ENCODE measurements at regions not wholly inside any gene's neighbourhood (a gene's known extent, or its start where the extent isn't known, plus 50 kb on each side); places are given as distances from the start of the nearest gene placed in this dataset.
"Not testable (repeated sequence)": the region's sequence is repeated elsewhere in the genome, so short reads cannot be mapped to it uniquely, and the experiment has no call there.

DNA sequence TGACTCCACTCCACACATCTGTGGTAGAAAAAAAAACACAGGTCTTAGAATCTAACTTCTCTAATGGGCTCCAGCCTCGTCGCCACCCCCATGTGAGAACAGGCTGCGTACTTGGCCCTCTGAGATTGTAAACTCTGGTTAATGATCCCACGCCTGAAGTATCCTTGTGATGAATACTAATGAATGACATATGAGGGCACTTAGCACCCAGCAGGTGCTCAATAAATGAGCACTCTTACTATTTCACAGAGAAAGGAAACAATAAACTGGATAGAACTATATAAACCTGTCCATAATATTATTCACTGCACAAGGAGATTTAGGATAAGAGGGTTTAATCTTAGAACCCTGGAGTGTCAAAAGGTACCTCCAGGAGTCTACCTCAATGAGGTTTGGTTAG lies 310.1 kb upstream of the HNRNPA3 start (continued):
- no peak for TF ChIP-seq ZNF221 (tag by site-specific recombination; IDR thresholded peaks at IDR 0.05; ENCODE audit: borderline replicate concordance)

DNA sequence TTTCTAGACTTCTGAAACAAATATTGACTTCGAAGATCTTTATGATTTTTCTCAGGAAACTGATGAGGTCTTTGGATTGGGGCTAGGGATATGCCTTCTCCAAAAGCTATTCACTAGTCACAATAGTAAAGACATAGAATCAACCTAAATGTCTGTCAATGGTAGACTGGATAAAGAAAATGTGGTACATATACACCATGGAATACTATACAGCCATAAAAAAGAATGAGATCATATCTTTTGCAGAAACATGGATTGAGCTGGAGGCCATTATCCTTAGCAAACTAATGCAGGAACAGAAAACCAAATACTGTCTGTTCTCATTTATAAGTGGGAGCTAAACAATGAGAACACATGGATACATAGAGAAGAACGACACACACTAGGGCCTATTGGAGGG lies 308.5 kb upstream of the HNRNPA3 start:
- H3K27ac ChIP-seq (ENCODE audit: extremely low read depth, low read depth, low read length); POLR2A ChIA-PET; CTCF ChIA-PET; H3K4me3 ChIP-seq (ENCODE audit: low read depth, low read length); H3K36me3 ChIP-seq (ENCODE audit: control insufficient read depth in 2 of 2, insufficient read depth in 1 of 2, low read length in 2 of 2); H3K9me3 ChIP-seq (ENCODE audit: control insufficient read depth, insufficient read depth, low read depth, low read length); H3K4me1 ChIP-seq (ENCODE audit: control insufficient read depth, insufficient read depth, low read length): not testable (repeated sequence)
- peak; percentile 75 for TF ChIP-seq ZNF146 (tag by site-specific recombination; IDR thresholded peaks at IDR 0.05)
- TF ChIP-seq, protein P1, sequence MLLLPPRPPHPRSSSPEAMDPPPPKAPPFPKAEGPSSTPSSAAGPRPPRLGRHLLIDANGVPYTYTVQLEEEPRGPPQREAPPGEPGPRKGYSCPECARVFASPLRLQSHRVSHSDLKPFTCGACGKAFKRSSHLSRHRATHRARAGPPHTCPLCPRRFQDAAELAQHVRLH (tag by site-specific recombination; IDR thresholded peaks at IDR 0.05) = 0 out of 2 replicates have a peak, but pooled peaks have one; percentile 26

DNA sequence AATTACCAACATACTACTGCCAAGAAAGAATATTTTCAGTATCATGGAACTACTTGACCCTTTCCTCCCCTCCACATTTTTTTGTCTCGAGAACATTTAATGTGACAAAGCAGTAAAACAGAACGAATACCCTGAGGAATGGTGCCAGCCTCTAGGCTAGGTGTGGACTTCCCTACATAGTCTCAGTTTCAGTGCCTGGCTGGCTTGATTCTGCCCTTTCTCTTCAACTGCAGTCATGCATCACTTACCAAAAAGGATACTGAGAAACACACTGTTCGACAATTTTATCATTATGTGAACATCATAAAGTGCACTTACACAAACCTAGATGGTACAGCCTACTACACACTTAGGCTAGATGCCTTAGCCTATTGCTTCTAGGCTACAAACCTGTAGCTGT lies 305.3 kb upstream of the HNRNPA3 start:
- POLR2A ChIA-PET = no interaction called here
- H3K4me1 ChIP-seq (ENCODE audit: control insufficient read depth, insufficient read depth, low read length) = no peaks in the 10 kb centered on the region
- H3K27ac ChIP-seq (ENCODE audit: extremely low read depth, low read depth, low read length) = no peak overlapping the region
- H3K9me3 ChIP-seq (ENCODE audit: control insufficient read depth, insufficient read depth, low read depth, low read length) = no peaks in the 10 kb centered on the region
- no peak overlapping the region for H3K4me3 ChIP-seq (ENCODE audit: low read depth, low read length)
- CTCF ChIA-PET = no interaction called here
- H3K36me3 ChIP-seq (ENCODE audit: control insufficient read depth in 2 of 2, insufficient read depth in 1 of 2, low read length in 2 of 2) = no peaks in the 10 kb centered on the region
- TF ChIP-seq ZNF837 (tag by site-specific recombination; IDR thresholded peaks at IDR 0.05) (no peak), ZNF394 (tag by site-specific recombination; IDR thresholded peaks at IDR 0.05; ENCODE audit: borderline replicate concordance) (no peak), ZFP3 (tag by site-specific recombination; IDR thresholded peaks at IDR 0.05; ENCODE audit: low read depth) (no peak), SETDB1 (IDR thresholded peaks at IDR 0.05; ENCODE audit: insufficient read length, low read length) (no peak), ZNF121 (tag by site-specific recombination; IDR thresholded peaks at IDR 0.05) (no peak), ZNF654 (tag by site-specific recombination; IDR thresholded peaks at IDR 0.05; ENCODE audit: low read depth) (no peak)
- TF ChIP-seq, protein P2, sequence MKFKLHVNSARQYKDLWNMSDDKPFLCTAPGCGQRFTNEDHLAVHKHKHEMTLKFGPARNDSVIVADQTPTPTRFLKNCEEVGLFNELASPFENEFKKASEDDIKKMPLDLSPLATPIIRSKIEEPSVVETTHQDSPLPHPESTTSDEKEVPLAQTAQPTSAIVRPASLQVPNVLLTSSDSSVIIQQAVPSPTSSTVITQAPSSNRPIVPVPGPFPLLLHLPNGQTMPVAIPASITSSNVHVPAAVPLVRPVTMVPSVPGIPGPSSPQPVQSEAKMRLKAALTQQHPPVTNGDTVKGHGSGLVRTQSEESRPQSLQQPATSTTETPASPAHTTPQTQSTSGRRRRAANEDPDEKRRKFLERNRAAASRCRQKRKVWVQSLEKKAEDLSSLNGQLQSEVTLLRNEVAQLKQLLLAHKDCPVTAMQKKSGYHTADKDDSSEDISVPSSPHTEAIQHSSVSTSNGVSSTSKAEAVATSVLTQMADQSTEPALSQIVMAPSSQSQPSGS (tag by site-specific recombination; IDR thresholded peaks at IDR 0.05; ENCODE audit: low read depth) = no peak

DNA sequence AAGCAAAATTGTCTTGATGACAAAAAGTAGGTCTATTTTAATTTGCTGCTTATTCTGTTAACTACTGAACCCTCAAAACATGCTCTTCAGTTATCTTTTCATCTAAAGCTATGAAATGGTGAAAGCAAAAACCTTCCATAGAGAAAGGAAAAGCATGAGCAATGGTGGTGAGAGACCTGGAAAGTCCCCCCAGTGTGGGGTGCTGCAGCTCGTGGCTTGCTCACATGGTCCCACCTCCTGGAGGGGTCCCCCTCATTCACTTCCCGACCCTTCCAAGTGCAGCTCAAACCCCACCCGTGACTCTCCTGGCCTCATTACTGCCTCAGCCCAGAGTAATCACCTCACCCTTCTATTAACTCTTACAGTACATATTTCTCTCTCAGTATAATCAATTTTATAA lies 301.8 kb upstream of the HNRNPA3 start:
- no peak overlapping the region for H3K4me3 ChIP-seq (ENCODE audit: low read depth, low read length)
- ChIA-PET POLR2A (no interaction called here), CTCF (no interaction called here)
- TF ChIP-seq, protein P3, sequence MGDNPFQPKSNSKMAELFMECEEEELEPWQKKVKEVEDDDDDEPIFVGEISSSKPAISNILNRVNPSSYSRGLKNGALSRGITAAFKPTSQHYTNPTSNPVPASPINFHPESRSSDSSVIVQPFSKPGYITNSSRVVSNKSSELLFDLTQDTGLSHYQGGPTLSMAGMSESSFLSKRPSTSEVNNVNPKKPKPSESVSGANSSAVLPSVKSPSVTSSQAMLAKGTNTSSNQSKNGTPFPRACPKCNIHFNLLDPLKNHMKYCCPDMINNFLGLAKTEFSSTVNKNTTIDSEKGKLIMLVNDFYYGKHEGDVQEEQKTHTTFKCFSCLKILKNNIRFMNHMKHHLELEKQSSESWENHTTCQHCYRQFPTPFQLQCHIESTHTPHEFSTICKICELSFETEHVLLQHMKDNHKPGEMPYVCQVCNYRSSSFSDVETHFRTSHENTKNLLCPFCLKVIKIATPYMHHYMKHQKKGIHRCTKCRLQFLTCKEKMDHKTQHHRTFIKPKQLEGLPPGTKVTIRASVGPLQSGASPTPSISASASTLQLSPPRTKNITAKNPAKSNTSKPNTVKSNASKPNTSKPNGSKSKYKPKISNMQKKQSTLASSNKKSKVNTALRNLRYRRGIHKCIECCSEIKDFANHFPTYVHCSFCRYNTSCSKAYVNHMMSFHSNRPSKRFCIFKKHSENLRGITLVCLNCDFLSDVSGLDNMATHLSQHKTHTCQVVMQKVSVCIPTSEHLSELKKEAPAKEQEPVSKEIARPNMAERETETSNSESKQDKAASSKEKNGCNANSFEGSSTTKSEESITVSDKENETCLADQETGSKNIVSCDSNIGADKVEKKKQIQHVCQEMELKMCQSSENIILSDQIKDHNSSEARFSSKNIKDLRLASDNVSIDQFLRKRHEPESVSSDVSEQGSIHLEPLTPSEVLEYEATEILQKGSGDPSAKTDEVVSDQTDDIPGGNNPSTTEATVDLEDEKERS (tag by site-specific recombination; IDR thresholded peaks at IDR 0.05) = no peak
- TF ChIP-seq ZNF138 (tag by site-specific recombination; IDR thresholded peaks at IDR 0.05; ENCODE audit: borderline replicate concordance) = no peak
- no peak for TF ChIP-seq KLF10 (tag by site-specific recombination; IDR thresholded peaks at IDR 0.05)
- no peak for TF ChIP-seq WT1 (tag by site-specific recombination; IDR thresholded peaks at IDR 0.05)
- no peak for TF ChIP-seq ZNF37A (tag by site-specific recombination; IDR thresholded peaks at IDR 0.05)
- no peak for TF ChIP-seq GLIS2 (tag by site-specific recombination; IDR thresholded peaks at IDR 0.05)
- TF ChIP-seq ZNF202 (tag by site-specific recombination; IDR thresholded peaks at IDR 0.05; ENCODE audit: borderline replicate concordance) = no peak
- no peak for TF ChIP-seq ZNF558 (tag by site-specific recombination; IDR thresholded peaks at IDR 0.05)
- TF ChIP-seq ZNF175 (tag by site-specific recombination; IDR thresholded peaks at IDR 0.05) = no peak
- H3K36me3 ChIP-seq (ENCODE audit: control insufficient read depth in 2 of 2, insufficient read depth in 1 of 2, low read length in 2 of 2) = no peaks in the 10 kb centered on the region
- no peak overlapping the region for H3K27ac ChIP-seq (ENCODE audit: extremely low read depth, low read depth, low read length)
- no peaks in the 10 kb centered on the region for H3K9me3 ChIP-seq (ENCODE audit: control insufficient read depth, insufficient read depth, low read depth, low read length)
- no peaks in the 10 kb centered on the region for H3K4me1 ChIP-seq (ENCODE audit: control insufficient read depth, insufficient read depth, low read length)
